Epithelial cell of prostate (primary cell): ENCODE measurements at regions not wholly inside any gene's neighbourhood (a gene's known extent, or its start where the extent isn't known, plus 50 kb on each side); places are given as distances from the start of the nearest gene placed in this dataset.
A peak's percentile ranks its signal among the peaks of the same experiment; 100 is the strongest.
"Not testable (repeated sequence)": the region's sequence is repeated elsewhere in the genome, so short reads cannot be mapped to it uniquely, and the experiment has no call there.

Source experiments
- DNase-seq: peaks from one replicate; pipeline ENCODE4 v3.0.0-alpha.2; 2011; ENCODE audit warnings: low read depth, low spot score
- H3K27ac ChIP-seq: fragments of 450-650 bp; 2 replicates; pipeline ENCODE4 v1.5.1; 2017; ENCODE audit warnings: mild to moderate bottlenecking

GRCh38 chr2:43076676-43077075 is 149.7 kb downstream of the ZFP36L2 start:
- peak overlapping the region; percentile 98 for H3K27ac ChIP-seq
- no peak for DNase-seq

GRCh38 chr2:43075811-43076585 is 150.4 kb downstream of the ZFP36L2 start:
- peak overlapping the region; percentile 98 for H3K27ac ChIP-seq
- DNase-seq, result no peak

DNA sequence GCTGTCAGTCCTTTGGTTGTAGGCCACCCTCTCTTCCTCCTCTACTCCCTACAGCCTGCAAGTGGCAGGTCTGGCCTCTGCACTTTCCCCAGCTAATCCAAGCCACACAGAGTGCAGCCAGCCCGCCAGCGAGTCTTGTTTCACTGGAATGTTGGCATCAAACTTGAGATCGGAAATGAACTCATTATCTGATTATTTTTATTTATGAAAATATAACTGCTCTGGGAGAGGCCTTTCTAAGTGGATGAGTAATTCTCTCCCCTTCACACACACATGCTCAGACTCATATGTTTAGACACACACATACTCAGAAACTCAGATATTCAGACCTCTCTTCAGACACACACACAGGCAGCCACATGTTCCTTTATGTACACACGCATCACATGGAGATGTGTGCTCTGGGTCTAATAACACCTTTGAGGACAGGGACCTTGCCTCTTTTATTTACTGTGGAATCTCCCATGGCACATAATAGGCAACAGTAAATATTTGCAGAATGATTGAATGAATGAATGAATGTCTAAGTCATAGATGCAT is 151.3 kb downstream of the ZFP36L2 start:
- peak; percentile 98 for DNase-seq
- peak overlapping the region; percentile 98 for H3K27ac ChIP-seq

DNA sequence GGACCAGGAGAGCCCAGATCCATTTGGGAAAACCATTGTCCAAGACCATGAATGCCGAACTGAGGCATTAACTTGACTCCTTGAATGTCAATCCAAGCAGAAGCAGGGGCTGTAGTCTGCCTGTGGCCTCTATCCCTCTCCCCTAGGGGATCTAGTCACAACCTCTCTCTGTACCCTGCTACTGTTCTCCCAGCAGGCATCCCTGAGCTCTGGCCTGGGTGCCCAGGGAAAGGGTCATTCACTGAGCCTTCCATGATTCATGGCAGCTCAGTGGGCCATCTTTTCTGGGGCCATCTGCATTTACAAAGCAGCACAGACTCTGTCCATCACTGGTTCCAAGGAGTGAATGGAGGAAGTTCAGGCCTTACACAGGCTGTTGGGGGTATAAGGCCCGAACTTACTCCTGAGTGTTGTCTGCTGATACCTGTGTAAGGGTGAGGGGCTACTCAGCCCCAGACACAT is 151.8 kb downstream of the ZFP36L2 start:
- peak overlapping the region; percentile 98 for H3K27ac ChIP-seq
- no peak for DNase-seq

DNA sequence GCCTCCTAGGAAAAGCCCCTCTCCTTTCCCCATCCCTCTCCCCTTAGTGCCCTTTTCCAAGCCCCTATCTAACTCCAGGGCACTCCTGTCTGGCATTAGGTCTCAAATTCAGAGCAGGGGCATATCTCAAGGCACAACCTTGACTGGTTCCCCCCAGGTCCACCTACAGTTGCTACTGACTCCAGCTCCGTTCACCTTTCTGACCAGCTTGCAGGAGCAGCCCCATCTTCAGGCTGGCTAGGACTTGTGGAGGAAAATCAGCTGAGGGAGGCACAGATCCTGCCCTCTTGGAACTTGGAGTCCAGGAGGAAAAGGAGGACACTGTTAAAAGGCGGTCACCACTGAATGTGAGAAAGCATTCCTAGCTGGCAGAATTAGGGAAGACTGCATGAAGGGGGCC is 152.4 kb downstream of the ZFP36L2 start:
- no peak for DNase-seq
- H3K27ac ChIP-seq, result peak overlapping the region; percentile 98

DNA sequence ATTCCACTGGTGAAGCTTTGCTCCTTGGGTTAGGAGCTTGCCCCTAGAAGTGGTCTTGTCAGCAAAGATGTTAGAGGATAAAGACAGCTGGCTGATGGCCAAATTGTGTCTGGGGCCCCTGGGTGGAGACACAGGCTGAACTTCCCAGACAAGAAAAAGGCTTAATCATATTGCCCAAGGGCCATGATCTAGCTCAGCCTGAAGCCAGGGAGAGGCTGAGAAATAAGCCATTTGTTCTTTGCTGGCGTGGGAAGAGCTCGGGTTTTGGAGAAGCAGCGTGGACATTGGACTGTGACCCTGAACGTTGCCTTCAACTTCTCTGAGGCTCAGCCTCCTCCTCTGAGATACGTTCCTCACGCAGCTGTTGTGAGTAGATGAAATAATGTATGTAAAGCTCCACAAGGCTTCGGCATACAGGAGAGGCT is 153.0 kb downstream of the ZFP36L2 start:
- DNase-seq, result peak; percentile 75
- peak overlapping the region; percentile 98 for H3K27ac ChIP-seq

GRCh38 chr2:43071599-43072550 is 154.5 kb downstream of the ZFP36L2 start:
- no peak for DNase-seq
- no peak overlapping the region for H3K27ac ChIP-seq

DNA sequence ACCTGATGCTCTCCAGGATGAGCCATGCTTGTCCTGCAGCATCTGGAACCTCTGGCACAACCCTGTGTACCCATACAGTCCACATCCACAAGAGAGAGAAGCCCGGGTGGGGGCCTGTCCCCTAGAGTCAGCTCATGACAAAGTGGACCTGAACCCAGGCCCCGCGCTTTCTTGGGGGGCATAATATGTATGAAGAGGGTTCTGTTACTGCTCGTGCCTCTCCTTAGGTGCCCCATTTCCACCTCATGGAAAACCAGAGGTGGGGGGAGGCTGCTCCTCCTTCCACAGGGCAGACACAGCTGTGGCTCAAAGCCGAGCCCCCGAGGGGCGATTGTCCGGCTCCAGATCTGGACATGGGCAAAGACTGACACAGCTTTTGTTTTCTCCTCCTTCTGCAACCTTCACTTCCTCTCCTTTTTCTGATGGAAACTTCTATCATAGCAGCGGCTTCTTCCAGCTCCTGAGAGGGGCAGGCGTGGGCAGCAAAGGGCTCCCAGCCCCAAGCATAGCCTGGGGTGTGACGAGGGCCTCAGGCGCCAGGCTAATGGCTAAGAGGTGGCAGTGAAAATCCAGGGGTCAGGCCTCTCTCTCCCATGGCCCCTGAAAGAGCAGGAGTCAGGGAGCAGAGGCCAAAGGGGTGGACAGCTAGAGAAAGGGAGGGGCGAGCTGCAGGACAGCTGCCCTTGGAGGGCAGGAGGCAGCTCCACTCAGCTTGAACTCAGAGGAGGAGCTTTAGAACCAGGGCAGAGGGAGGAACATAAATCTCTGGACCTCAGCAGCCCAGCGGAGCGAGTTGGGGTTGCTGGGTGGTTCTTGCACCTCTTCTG is 155.5 kb downstream of the ZFP36L2 start:
- no peak overlapping the region for H3K27ac ChIP-seq
- DNase-seq, result no peak

DNA sequence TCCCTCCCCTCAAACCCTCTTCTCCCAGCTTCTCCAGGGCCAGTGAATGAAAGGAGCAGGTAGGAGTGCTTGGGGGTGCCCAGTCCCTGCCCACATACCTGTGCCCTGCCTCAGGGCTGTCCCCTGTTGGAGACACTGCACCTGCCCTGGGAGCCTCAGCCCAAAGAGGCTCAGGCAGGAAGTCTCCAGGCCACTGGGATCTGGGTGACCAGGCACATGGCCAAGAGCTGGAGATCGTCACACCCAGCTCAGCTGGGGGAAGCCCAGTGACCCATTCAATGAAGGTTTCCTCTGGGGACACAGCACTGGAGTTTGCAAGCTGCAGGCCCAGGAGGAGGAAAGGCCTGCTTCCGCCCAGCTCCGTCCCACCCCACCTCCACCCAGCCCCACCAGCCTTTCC is 156.4 kb downstream of the ZFP36L2 start:
- DNase-seq, result no peak
- H3K27ac ChIP-seq, result peak overlapping the region; percentile 61

- H3K27ac ChIP-seq, result peak overlapping the region; percentile 61
- DNase-seq, result no peak
These were observed 157.5 kb downstream of the ZFP36L2 start for GRCh38 chr2:43068631-43069517.

DNA sequence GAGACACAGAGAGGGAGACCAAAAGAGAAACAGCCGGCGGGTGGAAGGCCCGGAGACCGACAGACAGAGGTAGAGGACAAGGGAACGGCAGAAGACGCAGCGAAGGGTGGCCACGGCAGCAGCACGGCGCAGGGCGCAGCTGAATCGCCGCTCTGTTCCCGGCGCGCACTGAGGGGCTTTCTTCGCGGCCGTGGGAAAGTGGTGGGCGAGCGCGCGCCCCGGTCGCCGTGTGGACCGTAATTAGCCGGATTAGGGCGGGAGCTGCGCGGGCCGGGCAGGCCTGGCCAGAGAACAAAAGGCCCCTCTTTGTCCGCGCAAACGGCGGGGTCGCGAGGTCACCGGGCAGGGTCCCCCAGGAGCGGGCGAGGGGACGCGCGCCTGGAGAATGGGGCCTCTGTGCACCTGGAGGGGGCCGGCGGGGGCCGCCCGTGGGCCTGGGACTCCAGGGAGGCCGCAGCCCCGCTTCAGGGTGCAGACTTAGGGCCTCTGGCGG is 158.3 kb downstream of the ZFP36L2 start:
- DNase-seq, result no peak
- H3K27ac ChIP-seq, result peak overlapping the region; percentile 61

DNA sequence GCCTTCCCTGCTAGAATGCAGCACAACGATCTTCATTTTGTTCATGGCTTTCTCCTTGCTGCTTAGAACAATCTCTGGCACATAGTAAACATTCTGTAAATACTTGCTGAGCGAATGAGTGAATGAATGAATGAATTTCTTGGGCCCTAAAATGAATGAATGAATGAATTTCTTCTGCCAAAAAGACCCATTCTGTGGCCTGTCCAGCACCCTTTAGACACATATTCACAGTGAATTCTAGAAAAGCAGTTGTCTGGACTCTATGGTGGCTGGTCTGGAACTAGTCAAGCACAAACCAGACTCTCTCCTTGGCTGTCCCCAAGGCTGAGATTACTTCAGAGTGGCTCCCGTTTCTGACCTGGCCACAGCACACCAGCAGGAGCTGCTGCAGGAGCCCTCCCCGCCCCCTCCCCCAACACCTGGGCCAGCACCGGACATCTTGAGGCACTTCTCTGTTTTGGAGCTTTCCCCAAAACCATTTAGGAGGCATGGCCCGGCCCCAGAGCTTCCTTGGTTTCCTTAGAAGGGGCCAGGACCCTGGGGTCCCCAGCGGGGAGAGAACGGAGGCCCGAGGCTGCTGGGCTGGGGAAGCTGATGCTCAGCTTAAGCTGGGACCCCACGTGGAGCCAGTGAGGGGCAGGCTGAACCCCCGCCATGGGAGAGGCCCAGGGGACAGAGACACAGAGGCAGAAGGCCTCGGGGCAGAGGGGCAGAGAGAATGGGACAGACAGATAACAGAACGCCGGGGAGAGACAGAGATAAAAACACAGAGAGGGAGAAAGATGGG is 159.0 kb downstream of the ZFP36L2 start:
- H3K27ac ChIP-seq, result no peak overlapping the region
- no peak for DNase-seq

DNA sequence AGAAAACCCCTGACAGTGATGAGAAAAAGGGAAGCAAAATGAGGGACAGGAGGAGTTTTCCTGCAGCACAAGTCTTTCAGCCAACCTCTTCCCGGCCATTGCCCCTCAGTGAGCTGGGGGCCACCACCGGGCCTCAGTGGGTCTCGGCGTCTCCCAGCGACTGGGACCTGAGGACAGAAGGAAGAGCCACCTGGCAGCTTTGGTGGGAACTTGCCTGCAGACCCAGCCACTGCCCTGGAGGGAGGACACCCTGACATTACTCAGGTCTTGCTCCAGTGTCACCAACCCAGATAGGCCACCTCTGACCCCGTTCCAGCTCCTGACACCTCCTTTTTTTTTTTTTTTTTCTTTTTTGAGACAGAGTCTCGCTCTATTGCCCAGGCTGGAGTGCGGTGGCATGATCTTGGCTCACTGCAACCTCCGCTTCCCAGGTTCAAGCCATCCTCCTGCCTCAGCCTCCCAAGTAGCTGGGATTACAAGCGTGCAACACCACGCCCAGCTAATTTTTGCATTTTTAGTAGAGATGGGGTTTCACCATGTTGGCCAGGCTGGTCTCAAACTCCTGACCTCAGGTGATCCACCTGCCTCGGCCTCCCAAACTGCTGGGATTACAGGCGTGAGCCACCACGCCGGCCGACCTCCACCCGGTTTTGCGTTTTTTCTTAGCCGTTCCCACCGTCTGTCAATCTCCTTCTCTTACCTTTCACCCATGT is 159.7 kb downstream of the ZFP36L2 start:
- DNase-seq, H3K27ac ChIP-seq: not testable (repeated sequence)

- no peak overlapping the region for H3K27ac ChIP-seq
These were observed 160.5 kb downstream of the ZFP36L2 start for GRCh38 chr2:43065871-43066270.

GRCh38 chr2:43065036-43065435 is 161.4 kb downstream of the ZFP36L2 start:
- DNase-seq, result no peak
- H3K27ac ChIP-seq, result no peak overlapping the region

More at GRCh38 chr2:43065871-43066270, 160.5 kb downstream of the ZFP36L2 start:
- no peak for DNase-seq

GRCh38 chr2:43063096-43063495 is 163.3 kb downstream of the ZFP36L2 start:
- not testable (repeated sequence) for H3K27ac ChIP-seq, DNase-seq

- no peak for DNase-seq
- no peak overlapping the region for H3K27ac ChIP-seq
These were observed 164.3 kb downstream of the ZFP36L2 start for GRCh38 chr2:43062058-43062457.
